Loucy (cell line): ENCODE measurements at regions not wholly inside any gene's neighbourhood (a gene's known extent, or its start where the extent isn't known, plus 50 kb on each side); places are given as distances from the start of the nearest gene placed in this dataset.

Source experiments
- H2AFZ ChIP-seq: fragments of 200-600 bp; sonication (generic); 2 replicates; pipeline ENCODE4 v1.6.0; 2016; ENCODE audit warnings: antibody characterized with exemption, mild to moderate bottlenecking, low read length, moderate library complexity
- H3F3A ChIP-seq: fragments of 200-600 bp; 2 replicates; pipeline ENCODE4 v1.6.0; 2016; ENCODE audit warnings: antibody characterized with exemption, low read depth, mild to moderate bottlenecking
- H3K27me3 ChIP-seq: fragments of 200-600 bp; sonication (generic); 2 replicates; pipeline ENCODE4 v1.6.1; 2014; ENCODE audit warnings: low read length, mild to moderate bottlenecking; ENCODE audit not compliant: insufficient read depth, poor library complexity, severe bottlenecking
- H3K36me3 ChIP-seq: fragments of 200-600 bp; sonication (generic); 2 replicates; pipeline ENCODE4 v1.6.1; 2016; ENCODE audit warnings: low read length; ENCODE audit not compliant: insufficient read depth
- H3K4me1 ChIP-seq: fragments of 200-600 bp; sonication (generic); 2 replicates; pipeline ENCODE4 v1.5.1; 2014; ENCODE audit warnings: low read length, mild to moderate bottlenecking; ENCODE audit not compliant: insufficient read depth, poor library complexity, severe bottlenecking
- H3K4me2 ChIP-seq: fragments of 200-600 bp; sonication (generic); 2 replicates; pipeline ENCODE4 v1.6.0; 2014; ENCODE audit warnings: antibody characterized with exemption, low read length, low read depth, mild to moderate bottlenecking; ENCODE audit not compliant: poor library complexity, severe bottlenecking
- H3K4me3 ChIP-seq: fragments of 200-600 bp; sonication (generic); 2 replicates; pipeline ENCODE4 v1.5.1; 2014; ENCODE audit warnings: low read length, mild to moderate bottlenecking, mixed read lengths; ENCODE audit not compliant: poor library complexity, severe bottlenecking
- H3K79me2 ChIP-seq: fragments of 200-600 bp; sonication (generic); 2 replicates; pipeline ENCODE4 v1.6.1; 2014; ENCODE audit warnings: low read length; ENCODE audit not compliant: insufficient read depth
- H3K9ac ChIP-seq: fragments of 200-600 bp; sonication (generic); 2 replicates; pipeline ENCODE4 v1.6.0; 2014; ENCODE audit warnings: mild to moderate bottlenecking, low read depth, low read length, moderate library complexity; ENCODE audit not compliant: poor library complexity, severe bottlenecking
- H3K9me2 ChIP-seq: fragments of 200-600 bp; sonication (generic); replicated peaks from 2 replicates; pipeline ENCODE4 v1.6.1; 2016; ENCODE audit warnings: low read depth, low read length, mixed read lengths
- H3K9me3 ChIP-seq: fragments of 200-600 bp; sonication (generic); 2 replicates; pipeline ENCODE4 v1.6.1; 2014; ENCODE audit warnings: mild to moderate bottlenecking, antibody characterized with exemption, low read length, low read depth; ENCODE audit not compliant: insufficient read depth
- H4K20me1 ChIP-seq: fragments of 200-600 bp; sonication (generic); 2 replicates; pipeline ENCODE4 v1.6.0; 2014; ENCODE audit warnings: antibody characterized with exemption, low read length, mild to moderate bottlenecking; ENCODE audit not compliant: insufficient read depth, poor library complexity, severe bottlenecking
- EZH2phosphoT487 ChIP-seq: fragments of 200-600 bp; IDR thresholded peaks from 2 replicates; pipeline ENCODE4 v1.6.1; 2018; ENCODE audit warnings: antibody characterized with exemption, mild to moderate bottlenecking, moderate library complexity, borderline replicate concordance
- TF ChIP-seq, protein P1 (sequence below): fragments of 200-600 bp; sonication (generic); conservative IDR thresholded peaks from 2 replicates; pipeline ENCODE4 v1.5.1; 2014; ENCODE audit warnings: mild to moderate bottlenecking, antibody characterized with exemption, low read length

GRCh38 chr3:139227165-139227564 lies 116.7 kb upstream of the MRPS22 start:
- no peaks in the 10 kb centered on the region for H3K9me2 ChIP-seq
- no peaks in the 10 kb centered on the region for H4K20me1 ChIP-seq
- H3F3A ChIP-seq: no peaks in the 10 kb centered on the region
- TF ChIP-seq, protein P1, sequence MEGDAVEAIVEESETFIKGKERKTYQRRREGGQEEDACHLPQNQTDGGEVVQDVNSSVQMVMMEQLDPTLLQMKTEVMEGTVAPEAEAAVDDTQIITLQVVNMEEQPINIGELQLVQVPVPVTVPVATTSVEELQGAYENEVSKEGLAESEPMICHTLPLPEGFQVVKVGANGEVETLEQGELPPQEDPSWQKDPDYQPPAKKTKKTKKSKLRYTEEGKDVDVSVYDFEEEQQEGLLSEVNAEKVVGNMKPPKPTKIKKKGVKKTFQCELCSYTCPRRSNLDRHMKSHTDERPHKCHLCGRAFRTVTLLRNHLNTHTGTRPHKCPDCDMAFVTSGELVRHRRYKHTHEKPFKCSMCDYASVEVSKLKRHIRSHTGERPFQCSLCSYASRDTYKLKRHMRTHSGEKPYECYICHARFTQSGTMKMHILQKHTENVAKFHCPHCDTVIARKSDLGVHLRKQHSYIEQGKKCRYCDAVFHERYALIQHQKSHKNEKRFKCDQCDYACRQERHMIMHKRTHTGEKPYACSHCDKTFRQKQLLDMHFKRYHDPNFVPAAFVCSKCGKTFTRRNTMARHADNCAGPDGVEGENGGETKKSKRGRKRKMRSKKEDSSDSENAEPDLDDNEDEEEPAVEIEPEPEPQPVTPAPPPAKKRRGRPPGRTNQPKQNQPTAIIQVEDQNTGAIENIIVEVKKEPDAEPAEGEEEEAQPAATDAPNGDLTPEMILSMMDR: no peak
- no peak for TF ChIP-seq EZH2phosphoT487
- H3K9ac ChIP-seq: no peak overlapping the region
- H3K27me3 ChIP-seq: no peaks in the 10 kb centered on the region
- no peaks in the 10 kb centered on the region for H3K36me3 ChIP-seq
- H2AFZ ChIP-seq: no peak overlapping the region
- no peak overlapping the region for H3K4me2 ChIP-seq
- no peaks in the 10 kb centered on the region for H3K9me3 ChIP-seq
- H3K4me1 ChIP-seq: no peaks in the 10 kb centered on the region
- no peaks in the 10 kb centered on the region for H3K79me2 ChIP-seq
- H3K4me3 ChIP-seq: no peak overlapping the region

DNA sequence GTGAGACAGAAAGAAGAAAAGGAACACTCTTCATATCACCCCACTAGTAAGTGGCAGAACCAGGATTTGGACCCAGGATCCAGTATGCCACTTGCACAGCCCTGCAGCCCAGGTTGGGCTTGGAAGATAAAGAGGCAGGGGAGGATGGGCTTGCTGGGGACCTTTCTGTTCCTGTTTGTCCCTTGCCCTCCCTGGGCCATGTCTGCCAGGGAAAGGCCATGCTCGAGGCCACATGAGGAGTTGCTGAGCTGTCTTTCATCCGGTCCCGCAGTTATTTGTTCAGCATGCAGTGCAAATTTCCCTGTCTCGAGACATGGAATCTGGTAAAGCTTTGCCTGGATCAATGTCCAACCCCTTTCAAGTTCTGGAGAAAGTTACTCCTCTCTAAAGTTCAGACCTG lies 116.0 kb upstream of the MRPS22 start:
- Histone ChIP-seq H3F3A (no peaks in the 10 kb centered on the region), H4K20me1 (no peaks in the 10 kb centered on the region), H3K9ac (no peak overlapping the region), H3K36me3 (no peaks in the 10 kb centered on the region), H2AFZ (no peak overlapping the region), H3K79me2 (no peaks in the 10 kb centered on the region), H3K9me3 (no peaks in the 10 kb centered on the region), H3K4me2 (no peak overlapping the region), H3K27me3 (no peaks in the 10 kb centered on the region), H3K4me3 (no peak overlapping the region), H3K4me1 (no peaks in the 10 kb centered on the region), H3K9me2 (no peaks in the 10 kb centered on the region)
- no peak for TF ChIP-seq EZH2phosphoT487
- TF ChIP-seq, protein P1: no peak

GRCh38 chr3:139230391-139230790 lies 113.4 kb upstream of the MRPS22 start:
- no peak overlapping the region for H2AFZ ChIP-seq
- H3F3A ChIP-seq: no peaks in the 10 kb centered on the region
- no peaks in the 10 kb centered on the region for H3K27me3 ChIP-seq
- H3K79me2 ChIP-seq: no peaks in the 10 kb centered on the region
- no peaks in the 10 kb centered on the region for H3K36me3 ChIP-seq
- H3K9me3 ChIP-seq: no peaks in the 10 kb centered on the region
- H3K9ac ChIP-seq: no peak overlapping the region
- no peaks in the 10 kb centered on the region for H4K20me1 ChIP-seq
- H3K4me1 ChIP-seq: no peaks in the 10 kb centered on the region
- no peak overlapping the region for H3K4me2 ChIP-seq
- TF ChIP-seq, protein P1: no peak
- TF ChIP-seq EZH2phosphoT487: no peak
- H3K4me3 ChIP-seq: no peak overlapping the region
- H3K9me2 ChIP-seq: no peaks in the 10 kb centered on the region
